ENCODE measurements at regions not wholly inside any gene's neighbourhood (a gene's known extent, or its start where the extent isn't known, plus 50 kb on each side); places are given as distances from the start of the nearest gene placed in this dataset.
"Not testable (repeated sequence)": the region's sequence is repeated elsewhere in the genome, so short reads cannot be mapped to it uniquely, and the experiment has no call there.

DNA sequence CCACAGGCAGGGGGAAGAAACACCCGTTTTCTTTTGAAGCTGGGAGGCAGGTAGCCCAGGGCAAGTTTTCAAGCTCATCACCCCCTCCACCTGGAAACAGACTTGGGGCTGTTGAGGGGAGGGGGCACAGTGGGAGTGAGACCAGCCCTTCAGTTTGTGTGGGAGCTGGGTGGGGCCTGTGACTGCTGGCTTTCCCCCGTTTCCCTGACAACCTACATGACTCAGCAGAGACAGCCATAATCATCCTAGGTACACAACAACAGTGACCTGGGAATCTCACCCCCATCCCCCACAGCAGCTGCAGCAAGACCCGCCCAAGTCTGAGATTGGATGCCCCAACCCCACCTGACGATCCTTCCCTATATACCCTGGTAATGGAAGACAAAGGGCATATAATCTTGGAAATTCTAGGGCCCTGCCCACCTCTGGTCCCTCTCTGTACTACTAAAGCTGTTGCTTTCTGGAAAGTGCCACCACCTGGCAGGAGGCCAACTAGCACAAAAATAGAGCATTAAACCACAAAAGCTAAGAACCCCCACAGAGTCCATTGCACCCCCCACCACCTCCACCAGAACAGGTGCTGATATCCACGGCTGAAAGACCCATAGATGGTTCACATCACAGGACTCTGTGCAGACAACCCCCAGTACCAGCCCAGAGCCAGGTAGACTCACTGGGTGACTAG lies 422.2 kb upstream of the SGO1 start:
- DNase-seq: no peak

DNA sequence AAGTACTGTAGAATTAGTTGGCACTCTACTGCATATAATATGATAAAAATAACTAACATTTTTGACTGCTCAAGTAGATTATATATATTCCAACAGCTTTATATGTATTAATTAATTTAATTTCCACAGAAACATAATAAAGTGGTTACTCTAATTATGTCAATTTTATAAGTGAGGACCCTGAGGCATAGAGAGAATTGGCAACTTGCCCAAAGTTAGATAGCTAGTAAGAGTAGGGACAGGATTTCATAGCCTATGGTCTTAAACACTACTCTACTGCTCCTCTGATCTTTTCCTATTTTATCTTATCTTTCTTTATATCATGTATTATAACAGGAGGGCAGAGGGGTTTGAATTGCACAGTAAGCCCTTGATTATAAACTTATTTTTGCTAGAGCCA lies 418.7 kb upstream of the SGO1 start:
- DNase-seq: no peak

DNA sequence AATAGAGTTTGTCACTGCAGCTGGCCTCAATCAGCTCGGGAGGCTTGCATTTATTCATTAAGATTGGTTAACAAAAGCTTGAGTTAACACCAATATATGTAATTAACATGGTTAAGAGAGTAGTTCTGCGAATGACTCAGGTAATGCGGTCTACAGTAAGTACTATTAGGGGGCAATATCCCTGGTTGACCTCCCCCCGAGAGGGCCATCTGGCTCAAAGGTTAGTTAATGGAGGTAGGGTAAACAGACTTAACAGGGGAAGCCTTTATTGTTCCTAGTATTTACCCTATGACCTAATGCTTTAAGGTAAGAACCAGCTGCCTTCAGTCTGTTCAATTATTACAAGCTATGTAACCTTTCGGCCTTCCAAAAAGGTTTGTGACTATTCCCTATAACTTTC lies 403.3 kb upstream of the SGO1 start:
- DNase-seq: no peak

DNA sequence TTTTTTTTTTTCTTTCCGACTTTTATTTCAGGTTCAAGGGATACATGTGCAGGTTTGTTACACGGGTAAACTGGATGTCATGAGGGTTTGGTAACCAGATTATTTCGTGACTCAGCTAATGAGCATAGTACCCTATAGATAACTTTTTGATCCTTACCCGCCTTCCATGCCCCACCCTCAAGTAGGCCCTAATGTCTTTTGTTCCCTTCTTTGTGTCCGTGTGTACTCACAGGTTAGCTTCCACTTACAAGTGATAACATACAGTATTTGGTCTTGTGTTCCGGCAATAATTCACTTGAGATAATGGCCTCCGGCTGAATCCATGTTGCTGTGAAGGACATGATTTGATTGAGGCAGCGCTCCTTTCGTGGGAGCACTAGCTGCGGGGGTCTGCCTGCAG lies 402.8 kb upstream of the SGO1 start:
- DNase-seq: no peak

DNA sequence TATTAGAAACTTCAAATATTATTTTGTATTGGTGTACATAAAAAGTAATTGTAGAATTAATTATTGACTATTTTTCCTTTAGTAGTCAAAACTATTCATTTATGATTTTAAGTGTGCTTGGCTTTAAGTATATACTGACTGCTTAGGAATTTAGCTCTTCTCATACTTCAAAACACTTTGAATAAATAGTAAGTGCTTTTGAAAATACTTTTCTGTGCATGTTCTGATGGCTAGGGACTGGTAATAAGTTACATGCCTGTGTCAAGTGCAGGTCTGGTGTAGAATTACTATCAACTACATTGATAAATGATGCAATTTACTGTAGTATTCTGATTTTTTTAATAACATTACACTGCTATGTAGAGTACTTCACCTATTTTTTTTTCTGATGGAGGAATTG lies 397.6 kb upstream of the SGO1 start:
- DNase-seq: no peak

DNA sequence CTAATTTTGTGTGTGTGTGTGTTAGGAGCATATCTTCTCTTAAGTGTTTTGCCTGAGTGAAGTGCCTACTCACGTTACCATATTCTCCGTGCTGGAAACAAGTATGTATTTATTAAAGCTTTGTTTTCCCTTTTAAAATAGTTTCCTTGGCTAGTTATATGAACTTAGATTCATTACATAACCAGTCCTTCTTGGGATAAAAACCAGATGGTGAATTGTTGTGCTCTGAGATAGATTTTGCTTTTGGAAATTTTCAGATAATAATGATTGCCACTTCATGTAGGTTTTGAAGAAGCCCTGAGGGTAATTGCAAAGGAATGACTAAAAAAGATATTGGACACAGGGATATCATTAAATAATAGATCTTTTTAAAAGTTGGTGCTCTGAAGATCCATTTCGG lies 390.2 kb upstream of the SGO1 start:
- DNase-seq: no peak

DNA sequence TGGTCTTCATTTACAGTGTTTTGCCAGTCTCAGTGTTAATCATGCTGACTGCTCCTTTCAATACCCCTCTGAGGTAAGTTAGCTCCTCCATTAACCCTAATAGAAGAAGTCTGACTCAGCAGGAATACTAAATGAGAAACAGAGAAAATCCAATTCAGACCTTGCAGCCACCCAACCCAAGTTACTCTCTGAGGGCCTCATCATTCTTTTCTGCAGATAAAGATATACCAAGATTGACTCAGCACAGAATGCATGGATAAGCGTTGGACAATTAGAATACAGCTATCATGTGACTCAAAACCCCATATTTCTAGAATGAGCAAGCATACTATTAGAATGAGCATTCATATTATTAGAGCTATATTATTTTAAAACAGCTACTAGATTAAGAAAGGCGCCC lies 389.1 kb upstream of the SGO1 start:
- no peak for DNase-seq

DNA sequence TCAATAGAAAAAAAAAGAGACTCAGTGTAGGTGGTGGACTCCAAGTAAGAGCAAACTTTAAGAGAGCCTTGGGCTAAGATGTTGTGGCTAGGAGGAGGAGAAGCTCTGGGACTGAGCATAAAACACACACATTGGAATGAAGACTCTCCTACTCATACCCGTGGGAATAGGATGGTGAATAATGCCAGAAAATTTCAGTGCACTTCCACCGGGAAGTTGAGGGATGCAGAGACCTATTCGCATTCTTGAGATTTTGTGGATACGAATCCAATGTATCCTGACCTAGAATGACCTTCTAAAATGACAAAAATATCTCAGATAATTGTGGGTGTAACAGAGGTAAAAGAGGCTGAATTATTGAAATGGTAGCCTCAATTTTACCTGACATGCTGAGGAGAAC lies 388.7 kb upstream of the SGO1 start:
- no peak for DNase-seq

DNA sequence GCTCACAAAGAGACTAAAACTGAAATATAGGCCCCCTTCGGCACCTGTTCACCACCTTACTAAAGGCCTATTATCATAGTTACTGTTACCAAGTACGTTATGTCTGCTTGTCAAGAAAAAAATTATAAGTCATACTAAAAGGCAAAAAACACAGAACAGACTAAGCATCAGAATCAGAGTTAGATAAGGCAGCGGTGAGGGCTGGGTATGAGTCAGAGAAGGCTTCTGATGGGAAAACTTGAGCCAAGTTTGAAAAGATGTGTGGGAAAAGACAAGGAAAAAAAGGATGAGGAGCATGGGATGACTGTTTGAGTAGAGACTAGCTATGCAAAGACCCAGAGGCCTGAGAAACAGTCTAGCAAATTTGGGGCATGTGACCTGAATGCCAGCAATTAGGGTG lies 387.2 kb upstream of the SGO1 start:
- no peak for DNase-seq

DNA sequence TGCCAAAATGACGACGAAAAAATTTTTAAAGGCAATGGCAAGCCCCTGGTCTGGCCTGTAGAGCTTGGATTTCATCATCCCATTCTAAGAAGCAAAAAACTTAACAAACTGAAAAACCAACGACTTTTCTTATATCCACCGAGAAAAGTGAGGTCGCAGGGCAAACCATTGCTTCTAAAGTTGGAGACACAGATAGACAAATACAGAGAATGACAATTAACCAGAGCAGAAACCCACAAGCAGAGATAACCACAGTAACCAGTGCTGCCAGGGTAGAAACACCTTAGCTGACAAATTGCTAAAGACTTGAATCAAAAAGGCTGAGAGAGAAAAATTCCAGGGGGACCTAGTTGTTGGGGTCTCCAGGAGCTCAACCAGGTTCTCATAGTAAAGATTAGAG lies 386.5 kb upstream of the SGO1 start:
- DNase-seq: no peak

DNA sequence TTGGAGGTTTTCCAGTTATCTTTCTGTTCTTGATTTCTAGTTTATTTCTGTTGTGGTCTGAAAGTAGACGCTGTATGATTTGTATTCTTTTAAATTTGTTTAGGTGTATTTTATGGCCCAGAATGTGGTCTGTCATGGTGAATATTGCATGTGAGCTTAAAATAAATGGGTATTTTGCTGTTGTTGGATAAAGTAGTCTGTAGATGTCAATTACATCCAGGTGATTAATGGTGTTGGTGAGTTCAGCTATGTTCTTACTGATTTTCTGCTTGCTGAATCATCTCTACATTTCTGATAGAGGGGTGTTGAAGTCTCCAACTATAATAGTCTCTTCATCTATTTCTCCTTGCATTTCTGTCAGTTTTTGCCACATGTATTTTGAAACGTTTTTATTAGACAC lies 383.3 kb upstream of the SGO1 start:
- DNase-seq: no peak

DNA sequence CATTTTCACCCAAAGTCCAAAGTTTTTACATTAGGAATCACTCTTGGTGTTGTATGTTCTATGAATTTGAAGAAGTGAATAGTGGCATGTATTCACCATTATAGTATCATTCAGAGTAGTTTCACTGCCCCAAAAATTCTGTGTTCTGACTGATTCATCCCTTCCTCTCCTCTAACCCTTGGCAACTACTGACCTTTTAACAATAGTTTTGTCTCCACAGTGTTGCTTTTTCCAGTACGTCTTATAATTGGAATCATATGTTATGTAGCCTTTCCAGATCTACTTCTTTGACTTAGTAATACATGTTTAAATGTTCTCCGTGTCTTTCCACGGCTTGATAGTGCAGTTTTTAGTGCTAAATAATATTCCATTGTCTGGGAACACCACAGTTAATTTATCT lies 379.0 kb upstream of the SGO1 start:
- no peak for DNase-seq

DNA sequence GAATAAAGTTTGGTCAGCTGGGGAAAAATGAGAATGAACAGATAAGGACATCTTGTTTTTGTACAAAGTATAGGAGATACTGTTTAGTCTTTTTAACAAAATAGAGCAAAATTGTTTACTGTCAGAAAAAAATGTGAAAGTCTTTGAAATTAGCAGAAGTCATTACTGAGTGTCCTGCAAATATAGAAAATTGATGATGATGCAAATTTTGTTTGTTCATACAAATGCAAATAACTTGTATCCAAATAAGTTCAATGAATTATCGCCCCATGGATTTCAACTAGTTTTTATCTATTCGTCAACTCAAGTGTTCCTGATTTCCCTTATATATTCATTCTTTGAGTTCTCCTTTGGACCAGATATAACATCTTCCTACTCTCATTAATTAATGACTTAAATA lies 378.0 kb upstream of the SGO1 start:
- DNase-seq: no peak

DNA sequence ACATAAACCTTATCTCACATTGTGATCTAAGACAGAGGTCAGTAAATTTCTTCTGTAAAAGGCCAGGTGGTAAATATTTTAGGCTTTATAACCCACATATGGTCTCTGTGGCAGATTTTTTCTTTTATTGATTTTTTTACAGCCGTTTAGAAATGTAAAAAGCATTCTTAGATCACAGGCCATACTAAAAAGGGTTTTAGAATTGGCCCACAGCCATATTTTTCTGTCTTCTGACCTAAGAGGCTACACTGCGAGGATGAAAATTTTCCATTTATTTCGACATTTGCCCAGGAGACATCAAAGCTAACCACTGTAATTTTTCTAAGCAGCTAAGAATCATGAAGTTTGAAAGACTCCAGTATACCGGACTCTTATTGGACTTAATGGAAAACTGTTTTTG lies 377.2 kb upstream of the SGO1 start:
- no peak for DNase-seq

DNA sequence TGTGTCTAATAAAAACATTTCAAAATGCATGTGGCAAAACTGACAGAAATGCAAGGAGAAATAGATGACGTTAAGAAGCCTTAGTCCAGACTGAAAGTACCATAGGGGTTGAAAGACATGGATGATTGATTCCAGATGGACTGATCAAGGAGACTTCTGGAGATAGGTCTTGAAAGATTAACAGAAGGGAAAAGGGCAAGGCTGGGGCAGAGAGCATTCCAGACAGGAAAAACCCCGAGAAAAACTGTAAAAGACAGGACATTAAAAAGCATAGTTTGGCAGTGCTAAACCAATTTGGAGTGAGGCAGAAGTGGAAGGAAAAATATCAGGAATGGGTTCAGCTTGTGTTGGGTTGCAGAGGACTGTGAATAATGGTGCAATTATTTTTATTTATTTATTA lies 375.2 kb upstream of the SGO1 start:
- no peak for DNase-seq

DNA sequence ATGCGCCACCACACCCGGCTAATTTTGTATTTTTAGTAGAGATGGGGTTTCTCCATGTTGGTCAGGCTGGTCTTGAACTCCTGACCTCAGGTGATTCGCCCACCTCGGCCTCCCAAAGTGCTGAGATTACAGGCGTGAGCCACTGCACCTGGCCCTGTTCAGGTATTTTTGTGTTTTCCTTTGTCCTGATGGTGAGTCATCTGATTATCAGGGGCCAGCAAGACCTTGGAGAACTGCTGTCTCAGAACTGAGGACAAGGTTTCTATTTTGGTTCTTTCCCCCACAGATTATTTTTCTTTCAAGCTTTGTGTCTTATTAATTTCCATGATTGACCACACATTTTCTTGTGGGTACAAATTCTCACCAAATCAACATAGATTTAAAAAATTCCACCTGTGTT lies 374.4 kb upstream of the SGO1 start:
- DNase-seq: not testable (repeated sequence)

DNA sequence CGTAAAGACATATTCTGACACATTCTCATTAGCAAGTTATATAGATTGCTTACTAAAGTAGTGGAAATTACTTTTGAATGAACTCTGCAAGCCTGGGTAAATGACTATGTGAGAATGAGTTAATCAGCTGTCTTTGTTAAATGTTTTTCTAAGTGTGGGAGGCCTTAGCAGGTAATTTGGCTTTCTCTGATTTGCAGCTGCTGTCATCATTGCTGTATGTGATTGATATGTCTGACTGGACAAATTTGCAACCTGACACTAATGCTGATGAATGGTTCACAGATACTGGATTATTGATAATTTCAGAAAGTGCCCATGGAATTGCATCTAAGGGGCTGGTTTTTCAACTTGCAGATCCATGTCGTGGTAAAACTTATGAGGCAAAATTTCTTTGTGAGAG lies 372.2 kb upstream of the SGO1 start:
- DNase-seq: no peak

DNA sequence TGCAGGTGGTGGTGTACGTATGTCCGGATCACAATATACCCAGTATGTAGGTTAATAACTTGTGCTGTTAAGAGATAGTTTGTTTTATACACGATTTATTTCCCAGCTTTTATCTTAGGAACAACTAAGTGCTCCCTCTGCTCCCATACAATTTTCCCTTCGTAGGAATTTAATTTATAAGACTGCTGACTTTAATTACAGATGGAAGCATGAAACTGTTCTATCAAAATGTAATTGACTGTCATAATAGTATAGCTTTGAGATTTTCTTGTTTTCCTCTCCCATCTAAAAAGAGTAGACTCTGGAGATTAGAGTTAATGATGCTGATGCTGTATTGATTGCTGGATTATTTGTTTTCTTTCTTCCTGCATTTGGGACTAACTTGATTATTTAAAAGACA lies 370.7 kb upstream of the SGO1 start:
- DNase-seq: no peak

DNA sequence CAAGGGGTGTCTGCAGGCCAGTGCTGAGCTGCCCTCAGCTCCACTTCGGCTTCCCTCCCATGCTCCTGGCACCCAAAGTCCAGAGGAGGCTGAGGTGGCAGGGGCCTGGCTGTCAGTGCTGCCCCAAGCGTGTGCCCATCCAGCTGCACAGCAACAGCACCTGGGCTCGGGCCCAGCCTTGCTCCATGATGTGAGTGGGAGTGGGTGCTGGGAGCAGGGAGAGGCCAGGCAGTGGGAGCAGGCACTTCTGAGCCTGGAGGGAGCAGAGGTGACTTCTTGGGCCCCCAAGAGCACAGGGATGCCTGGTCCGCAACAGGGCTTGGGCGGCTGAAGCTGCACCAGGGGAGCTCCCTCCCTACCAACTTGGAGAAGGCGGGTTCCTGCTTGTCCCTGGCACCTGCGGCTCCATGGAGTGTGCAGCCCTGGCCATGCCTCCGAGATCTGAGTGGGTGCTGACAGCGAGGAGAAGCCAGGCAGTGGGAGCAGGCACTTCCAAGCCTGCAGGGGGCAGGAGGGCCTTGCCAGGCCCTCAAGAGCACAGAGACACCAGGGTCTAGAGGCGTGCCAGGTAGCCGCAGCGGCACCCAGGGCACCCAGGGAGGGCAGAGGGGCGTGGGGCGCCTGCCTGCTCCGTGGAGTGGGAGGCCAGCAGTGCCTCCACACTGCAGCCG lies 366.7 kb upstream of the SGO1 start:
- no peak for DNase-seq

DNA sequence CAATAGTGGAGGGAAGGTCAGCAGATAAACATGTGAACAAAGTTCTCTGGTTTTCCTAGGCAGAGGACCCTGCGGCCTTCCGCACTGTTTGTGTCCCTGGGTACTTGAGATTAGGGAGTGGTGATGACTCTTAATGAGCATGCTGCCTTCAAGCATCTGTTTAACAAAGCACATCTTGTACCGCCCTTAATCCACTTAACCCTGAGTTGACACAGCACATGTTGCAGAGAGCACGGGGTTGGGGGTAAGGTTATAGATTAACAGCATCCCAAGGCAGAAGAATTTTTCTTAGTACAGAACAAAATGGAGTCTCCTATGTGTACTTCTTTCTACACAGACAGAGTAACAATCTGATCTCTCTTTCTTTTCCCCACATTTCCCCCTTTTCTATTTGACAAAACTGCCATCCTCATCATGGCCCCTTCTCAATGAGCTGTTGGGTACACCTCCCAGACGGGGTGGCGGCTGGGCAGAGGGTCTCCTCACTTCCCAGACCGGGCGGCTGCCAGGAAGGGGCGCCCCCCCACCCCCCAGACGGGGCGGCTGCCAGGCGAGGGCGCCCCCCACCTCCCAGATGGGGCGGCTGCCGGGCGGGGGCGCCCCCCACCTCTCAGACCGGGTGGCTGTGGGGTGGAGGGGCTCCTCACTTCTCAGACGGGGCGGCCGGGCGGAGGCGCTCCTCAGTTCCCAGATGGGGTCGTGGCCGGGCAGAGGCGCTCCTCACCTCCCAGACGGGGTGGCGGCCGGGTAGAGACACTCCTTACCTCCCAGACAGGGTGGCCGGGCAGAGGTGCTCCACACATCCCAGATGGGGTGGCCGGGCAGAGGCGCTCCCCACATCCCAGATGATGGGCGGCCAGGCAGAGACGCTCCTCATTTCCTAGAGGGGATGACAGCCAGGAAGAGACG lies 361.6 kb upstream of the SGO1 start:
- DNase-seq: not testable (repeated sequence)

DNA sequence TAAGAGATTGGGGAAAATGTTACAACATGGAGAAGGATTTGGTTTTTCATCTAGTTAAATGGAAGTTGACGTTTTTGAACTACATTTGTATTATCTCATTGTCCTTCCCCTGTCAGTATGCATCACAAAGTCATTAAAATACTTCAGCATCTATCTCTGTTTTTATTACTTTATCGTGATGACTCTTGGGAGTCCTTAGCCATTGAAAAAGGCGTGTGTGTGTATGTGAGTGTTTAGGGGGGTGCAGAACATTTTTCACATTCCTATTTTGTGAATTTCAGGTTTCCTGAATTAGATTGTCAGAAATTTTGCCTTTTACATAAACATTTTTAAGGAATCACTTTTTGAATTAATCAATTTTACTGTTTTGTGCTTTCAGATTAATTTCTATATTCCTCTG lies 360.6 kb upstream of the SGO1 start:
- no peak for DNase-seq

DNA sequence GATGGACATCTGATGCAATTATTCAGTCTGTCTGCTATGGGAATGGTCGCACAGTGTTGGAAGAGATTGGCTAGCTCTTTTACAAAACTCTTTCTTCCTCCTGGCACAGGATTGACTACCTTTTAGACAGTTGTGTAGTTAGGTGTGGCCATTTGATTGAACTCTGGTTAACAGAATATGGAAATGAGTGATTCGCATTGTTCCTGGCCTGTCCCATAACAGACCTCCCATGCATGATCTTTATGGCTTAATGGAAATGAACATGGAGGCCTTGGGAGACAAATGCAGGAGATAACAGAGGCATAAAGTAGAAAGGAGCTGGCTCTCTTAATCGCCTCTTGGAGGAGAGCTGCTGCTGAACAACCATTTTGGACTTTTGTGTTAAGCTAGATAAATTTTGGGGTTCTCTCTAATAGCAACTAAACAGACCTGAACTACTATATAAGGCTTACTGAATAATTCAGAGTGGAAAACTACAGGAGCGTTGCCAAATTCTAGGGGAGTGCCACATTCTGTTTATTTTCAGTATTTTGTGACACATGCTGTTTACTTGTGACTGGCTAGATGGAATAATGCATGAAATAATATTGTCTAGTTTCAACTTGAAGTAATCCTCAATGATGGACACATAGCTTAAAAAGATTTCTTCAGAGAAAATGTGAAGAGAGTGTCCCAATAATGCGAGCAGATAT lies 357.7 kb upstream of the SGO1 start:
- DNase-seq: no peak

DNA sequence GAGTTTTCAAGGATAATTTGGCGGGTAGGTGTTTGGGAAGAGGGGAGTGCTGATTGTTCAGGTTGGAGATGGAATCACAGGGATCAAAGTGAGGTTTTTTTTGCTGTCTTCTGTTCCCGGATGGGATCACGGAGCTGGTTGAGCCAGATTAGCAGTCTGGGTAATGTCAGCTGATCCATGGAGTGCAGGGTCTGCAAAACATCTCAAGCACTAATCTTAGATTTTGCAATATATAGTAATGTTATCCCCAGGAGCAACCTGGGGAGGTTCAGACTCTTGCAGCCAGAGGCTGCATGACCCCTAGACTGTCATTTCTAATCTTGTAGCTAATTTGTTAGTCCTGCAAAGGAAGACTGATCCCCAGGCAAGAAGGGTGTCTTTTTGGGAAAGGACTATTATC lies 354.1 kb upstream of the SGO1 start:
- no peak for DNase-seq

DNA sequence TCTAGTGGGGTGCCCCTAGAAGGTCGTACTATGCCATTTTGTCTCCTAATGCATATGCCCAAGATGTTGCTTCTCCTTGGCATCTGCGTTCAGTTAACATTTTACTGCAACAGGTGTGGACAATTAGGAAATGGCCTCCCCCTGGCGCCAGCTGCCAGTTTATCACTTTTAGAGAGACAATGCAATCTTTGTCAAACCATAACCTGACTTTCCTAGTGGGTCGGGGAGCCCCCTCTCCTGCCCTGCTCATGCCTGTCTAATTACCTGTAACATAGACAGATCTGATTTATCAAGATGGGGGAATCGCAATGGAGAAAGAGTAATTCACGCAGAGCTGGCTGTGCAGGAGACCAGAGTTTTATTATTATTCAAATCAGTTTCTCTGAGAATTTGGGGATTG lies 353.7 kb upstream of the SGO1 start:
- DNase-seq: no peak
